NT2/D1 (cell line): ENCODE measurements at regions not wholly inside any gene's neighbourhood (a gene's known extent, or its start where the extent isn't known, plus 50 kb on each side); places are given as distances from the start of the nearest gene placed in this dataset.
"Not testable (repeated sequence)": the region's sequence is repeated elsewhere in the genome, so short reads cannot be mapped to it uniquely, and the experiment has no call there.

ENCODE experiments used
- DNase-seq: peaks from one replicate; pipeline ENCODE4 v3.0.0-alpha.2; 2011; ENCODE audit warnings: low read depth, low spot score
- H3K27me3 ChIP-seq: 2 replicates; pipeline ENCODE4 v1.6.0; 2011; ENCODE audit warnings: mild to moderate bottlenecking; ENCODE audit not compliant: insufficient read length, insufficient read depth
- H3K36me3 ChIP-seq: 2 replicates; pipeline ENCODE4 v1.6.1; 2011; ENCODE audit warnings: mild to moderate bottlenecking, low read length, mixed read lengths; ENCODE audit not compliant: insufficient read depth, insufficient read length
- H3K4me1 ChIP-seq: 2 replicates; pipeline ENCODE4 v1.5.1; 2011; ENCODE audit not compliant: insufficient read depth, insufficient read length
- H3K4me3 ChIP-seq: 2 replicates; pipeline ENCODE4 v1.5.1; 2011; ENCODE audit warnings: low read depth; ENCODE audit not compliant: insufficient read length
- H3K9ac ChIP-seq: 2 replicates; pipeline ENCODE4 v1.6.0; 2011; ENCODE audit warnings: low read depth; ENCODE audit not compliant: insufficient read length
- H3K9me3 ChIP-seq: 2 replicates; pipeline ENCODE4 v1.5.1; 2011; ENCODE audit warnings: mild to moderate bottlenecking, low read length; ENCODE audit not compliant: insufficient read depth
- SUZ12 ChIP-seq: IDR thresholded peaks from 2 replicates; pipeline ENCODE4 v1.6.1; 2011; ENCODE audit not compliant: insufficient read length, insufficient read depth; ENCODE audit errors: extremely low read depth
- YY1 ChIP-seq: IDR thresholded peaks from 2 replicates; pipeline ENCODE4 v1.6.1; 2011; ENCODE audit not compliant: insufficient read length, insufficient read depth
- ZNF274 ChIP-seq: IDR thresholded peaks from 2 replicates; pipeline ENCODE4 v1.6.1; 2011; ENCODE audit warnings: mild to moderate bottlenecking, low read depth, low read length

DNA sequence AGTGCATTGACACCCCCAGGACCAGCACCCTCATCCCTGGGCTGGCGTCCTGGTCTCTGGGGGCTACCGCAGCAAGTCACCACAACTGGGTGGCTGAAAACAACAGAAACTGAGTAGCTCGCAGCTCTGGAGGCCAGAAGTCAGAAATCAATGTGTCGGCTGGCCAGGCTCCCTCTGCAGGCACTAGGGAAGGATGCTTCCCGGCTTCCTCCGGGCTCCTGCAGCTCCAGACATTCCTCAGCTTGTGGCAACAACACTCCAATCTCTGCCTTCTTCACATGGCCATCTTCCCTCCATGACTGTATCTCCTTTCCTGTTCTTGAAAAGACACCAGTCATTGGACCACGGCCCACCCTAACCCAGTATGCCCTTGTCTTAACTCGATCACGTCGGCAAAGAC lies 224.2 kb downstream of the NPHP4 start:
- H3K27me3 ChIP-seq: no peaks in the 10 kb centered on the region
- no peak overlapping the region for H3K4me3 ChIP-seq
- H3K36me3 ChIP-seq: no peaks in the 10 kb centered on the region
- DNase-seq: no peak
- peaks cover 20% of the 10 kb centered on the region for H3K4me1 ChIP-seq
- H3K9ac ChIP-seq: no peak overlapping the region
- TF ChIP-seq YY1 (no peak), SUZ12 (no peak), ZNF274 (no peak)
- H3K9me3 ChIP-seq: peaks cover 8% of the 10 kb centered on the region; the same call in 1 of the 2 replicates

DNA sequence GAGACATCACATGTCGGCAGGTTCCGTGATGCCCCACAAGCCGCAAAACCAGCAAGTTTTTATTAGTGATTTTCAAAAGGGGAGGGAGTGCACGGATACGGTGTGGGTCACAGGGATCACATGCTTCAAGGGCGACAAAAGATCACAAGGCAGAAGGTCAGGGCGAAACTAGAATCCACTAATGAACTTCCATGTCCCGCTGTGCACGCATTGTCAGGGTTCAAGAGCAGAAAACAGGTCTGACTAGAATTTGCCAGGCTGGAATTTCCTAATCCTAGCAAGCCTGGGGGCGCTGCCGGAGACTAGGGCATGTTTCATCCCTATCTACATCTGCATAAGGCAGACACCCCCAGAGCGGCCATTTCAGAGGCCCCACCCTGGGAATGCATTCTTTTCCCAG lies 225.2 kb downstream of the NPHP4 start:
- Histone ChIP-seq H3K9me3 (peaks cover 11% of the 10 kb centered on the region; the same call in 1 of the 2 replicates), H3K4me1 (peaks cover 20% of the 10 kb centered on the region)
- not testable (repeated sequence) for H3K36me3 ChIP-seq, H3K9ac ChIP-seq, H3K4me3 ChIP-seq, DNase-seq, H3K27me3 ChIP-seq

- Histone ChIP-seq H3K4me1 (peaks cover 20% of the 10 kb centered on the region), H3K4me3 (no peak overlapping the region), H3K27me3 (no peaks in the 10 kb centered on the region), H3K9me3 (peaks cover 11% of the 10 kb centered on the region; the same call in 1 of the 2 replicates), H3K9ac (no peak overlapping the region), H3K36me3 (no peaks in the 10 kb centered on the region)
- TF ChIP-seq ZNF274: no peak
- no peak for TF ChIP-seq YY1
- DNase-seq: no peak
Observed at GRCh38 chr1:5765997-5766913, 226.0 kb downstream of the NPHP4 start.

GRCh38 chr1:5765483-5765882 lies 226.7 kb downstream of the NPHP4 start:
- no peak overlapping the region for H3K9ac ChIP-seq
- H3K4me3 ChIP-seq: no peak overlapping the region
- no peaks in the 10 kb centered on the region for H3K36me3 ChIP-seq
- DNase-seq: no peak
- peaks cover 11% of the 10 kb centered on the region; the same call in 1 of the 2 replicates for H3K9me3 ChIP-seq
- peaks cover 15% of the 10 kb centered on the region for H3K4me1 ChIP-seq
- no peaks in the 10 kb centered on the region for H3K27me3 ChIP-seq
- TF ChIP-seq SUZ12 (no peak), YY1 (no peak), ZNF274 (no peak)

GRCh38 chr1:5764959-5765358 lies 227.3 kb downstream of the NPHP4 start:
- no peaks in the 10 kb centered on the region for H3K36me3 ChIP-seq
- H3K9ac ChIP-seq: no peak overlapping the region
- H3K4me3 ChIP-seq: no peak overlapping the region
- DNase-seq: no peak
- TF ChIP-seq SUZ12 (no peak), YY1 (no peak), ZNF274 (no peak)
- peaks cover 16% of the 10 kb centered on the region; the same call in 1 of the 2 replicates for H3K9me3 ChIP-seq
- peaks cover 15% of the 10 kb centered on the region for H3K4me1 ChIP-seq
- H3K27me3 ChIP-seq: no peaks in the 10 kb centered on the region

DNA sequence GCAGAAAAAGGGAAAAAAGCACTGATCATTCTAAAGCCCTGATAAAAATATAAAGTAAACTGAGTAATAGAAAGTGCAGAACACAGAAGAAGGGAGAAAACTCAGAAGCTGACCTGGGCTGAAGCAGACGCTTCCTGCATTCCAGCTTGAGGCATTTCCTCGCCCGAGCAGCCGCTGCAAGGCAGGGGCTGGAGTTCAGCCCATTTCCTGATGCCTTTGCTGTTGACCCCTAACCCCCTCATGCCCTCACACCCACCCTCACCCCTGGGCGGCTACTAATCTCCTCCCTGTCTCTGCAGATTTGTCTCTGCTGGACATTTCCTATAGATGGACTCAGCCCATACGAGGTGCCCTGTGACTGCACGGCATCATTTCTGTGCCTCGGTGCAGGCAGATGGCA lies 227.8 kb downstream of the NPHP4 start:
- DNase-seq: no peak
- no peak for TF ChIP-seq ZNF274
- no peak for TF ChIP-seq YY1
- TF ChIP-seq SUZ12: no peak
- Histone ChIP-seq H3K36me3 (no peaks in the 10 kb centered on the region), H3K4me3 (no peak overlapping the region), H3K9ac (no peak overlapping the region), H3K27me3 (no peaks in the 10 kb centered on the region), H3K4me1 (peaks cover 13% of the 10 kb centered on the region), H3K9me3 (peaks cover 16% of the 10 kb centered on the region; the same call in 1 of the 2 replicates)

- Histone ChIP-seq H3K4me1 (peaks cover 11% of the 10 kb centered on the region), H3K9ac (no peak overlapping the region), H3K9me3 (peaks cover 16% of the 10 kb centered on the region; the same call in 1 of the 2 replicates), H3K27me3 (no peaks in the 10 kb centered on the region), H3K36me3 (no peaks in the 10 kb centered on the region), H3K4me3 (no peak overlapping the region)
- DNase-seq: no peak
- TF ChIP-seq YY1: no peak
- TF ChIP-seq SUZ12: no peak
Observed at GRCh38 chr1:5763696-5764370, 228.4 kb downstream of the NPHP4 start.
